ENCODE measurements at regions not wholly inside any gene's neighbourhood (a gene's known extent, or its start where the extent isn't known, plus 50 kb on each side); places are given as distances from the start of the nearest gene placed in this dataset.

DNA sequence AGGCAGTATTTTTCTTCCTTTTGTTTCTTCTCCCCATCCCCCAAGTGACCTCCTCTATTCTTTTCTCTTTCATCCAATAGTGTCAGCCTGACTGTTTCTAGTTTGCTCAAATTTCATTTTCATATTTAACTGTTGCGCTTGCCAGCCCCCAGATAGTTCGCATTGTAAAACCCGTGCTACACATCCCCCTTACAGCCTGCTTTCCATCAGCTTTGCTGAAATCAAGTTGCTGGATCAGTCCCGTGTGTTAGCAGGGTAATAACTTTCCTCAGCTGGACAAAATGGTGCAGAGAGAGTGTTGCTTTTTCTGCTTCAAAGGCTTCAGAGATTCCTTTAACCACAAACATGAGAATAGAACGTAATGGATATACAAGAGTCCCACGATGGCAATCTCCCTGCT is 180.6 kb upstream of the NPVF start:
- DNase-seq (ENCODE audit: extremely low read depth, low read depth), result no peak
- TF ChIP-seq CTCF (IDR thresholded peaks at IDR 0.05; ENCODE audit: low read depth, low read length, missing control alignments), result no peak
- no peak overlapping the region for H3K4me3 ChIP-seq (replicated peaks; ENCODE audit: low read depth, low read length)

DNA sequence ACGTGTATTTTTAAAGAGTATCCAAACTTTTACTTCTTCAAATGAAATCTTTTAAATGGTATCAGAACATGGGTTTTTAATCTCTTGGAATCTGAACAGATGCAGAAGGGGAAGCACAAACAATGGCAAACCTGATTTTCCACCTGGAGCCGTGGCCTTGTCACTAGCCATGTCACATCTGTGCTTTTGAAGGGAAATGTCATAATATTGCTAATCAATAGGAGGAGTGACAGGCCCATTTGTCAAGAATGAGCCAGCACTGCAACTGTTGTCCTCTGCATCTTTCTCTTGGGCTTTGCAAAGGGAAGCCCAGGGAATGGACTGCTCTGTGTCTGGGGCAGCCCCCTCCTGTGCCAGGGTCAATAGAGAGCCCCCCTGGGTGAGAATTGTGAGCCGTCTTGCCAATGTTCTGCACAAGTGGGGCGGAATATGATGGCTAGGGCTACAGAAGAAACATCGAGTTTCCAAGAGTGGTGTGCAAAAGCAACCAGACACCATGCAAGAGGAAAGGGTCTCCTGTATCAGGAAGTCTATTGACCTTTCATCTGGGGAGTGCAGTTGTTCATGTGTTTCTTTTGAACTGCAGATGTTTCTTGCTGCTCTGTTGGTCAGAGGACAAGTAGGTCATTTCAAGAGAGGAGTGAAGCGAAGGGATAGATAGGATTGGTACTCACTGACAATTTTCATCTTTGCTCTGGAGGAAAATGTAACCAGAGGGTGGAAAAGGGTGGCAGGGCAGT is 181.8 kb upstream of the NPVF start:
- DNase-seq (ENCODE audit: extremely low read depth, low read depth), result no peak
- no peak overlapping the region for H3K4me3 ChIP-seq (replicated peaks; ENCODE audit: low read depth, low read length)
- no peak for TF ChIP-seq CTCF (IDR thresholded peaks at IDR 0.05; ENCODE audit: low read depth, low read length, missing control alignments)

GRCh38 chr7:25420771-25421170 is 192.5 kb upstream of the NPVF start:
- TF ChIP-seq CTCF (IDR thresholded peaks at IDR 0.05; ENCODE audit: low read depth, low read length, missing control alignments), result no peak
- no peak for DNase-seq (ENCODE audit: extremely low read depth, low read depth)
- no peak overlapping the region for H3K4me3 ChIP-seq (replicated peaks; ENCODE audit: low read depth, low read length)

GRCh38 chr7:25424113-25424512 is 195.8 kb upstream of the NPVF start:
- H3K4me3 ChIP-seq (replicated peaks; ENCODE audit: low read depth, low read length), result no peak overlapping the region
- no peak for TF ChIP-seq CTCF (IDR thresholded peaks at IDR 0.05; ENCODE audit: low read depth, low read length, missing control alignments)
- DNase-seq (ENCODE audit: extremely low read depth, low read depth), result no peak

GRCh38 chr7:25424855-25425254 is 196.6 kb upstream of the NPVF start:
- TF ChIP-seq CTCF (IDR thresholded peaks at IDR 0.05; ENCODE audit: low read depth, low read length, missing control alignments), result no peak
- no peak for DNase-seq (ENCODE audit: extremely low read depth, low read depth)
- H3K4me3 ChIP-seq (replicated peaks; ENCODE audit: low read depth, low read length), result no peak overlapping the region

- no peak for DNase-seq (ENCODE audit: extremely low read depth, low read depth)
- H3K4me3 ChIP-seq (replicated peaks; ENCODE audit: low read depth, low read length), result no peak overlapping the region
- no peak for TF ChIP-seq CTCF (IDR thresholded peaks at IDR 0.05; ENCODE audit: low read depth, low read length, missing control alignments)
Measured at GRCh38 chr7:25427721-25428120, 199.4 kb upstream of the NPVF start.

GRCh38 chr7:25429731-25430130 is 201.4 kb upstream of the NPVF start:
- no peak for TF ChIP-seq CTCF (IDR thresholded peaks at IDR 0.05; ENCODE audit: low read depth, low read length, missing control alignments)
- DNase-seq (ENCODE audit: extremely low read depth, low read depth), result no peak
- no peak overlapping the region for H3K4me3 ChIP-seq (replicated peaks; ENCODE audit: low read depth, low read length)
